CD4-positive, alpha-beta T cell treated with Interleukin-4 for 1 hour (primary cell): ENCODE measurements at regions not wholly inside any gene's neighbourhood (a gene's known extent, or its start where the extent isn't known, plus 50 kb on each side); places are given as distances from the start of the nearest gene placed in this dataset.

Source experiments
- DNase-seq, 2 donors: peaks; one replicate each; pipeline ENCODE4 v3.0.0-alpha.2; 2020 to 2022

- DNase-seq: no peak
Measured at GRCh38 chr3:111244760-111245159, 173.1 kb downstream of the NECTIN3 start.

- no peak for DNase-seq
Measured at GRCh38 chr3:111246967-111247760, 175.5 kb downstream of the NECTIN3 start.

GRCh38 chr3:111248406-111248805 is 176.8 kb downstream of the NECTIN3 start:
- DNase-seq: no peak

- no peak for DNase-seq
Measured at GRCh38 chr3:111249421-111249820, 177.8 kb downstream of the NECTIN3 start.

GRCh38 chr3:111252779-111253178 is 181.2 kb downstream of the NECTIN3 start:
- DNase-seq: no peak

- DNase-seq: no peak
Measured at GRCh38 chr3:111253733-111254132, 182.1 kb downstream of the NECTIN3 start.

GRCh38 chr3:111260878-111261277 is 189.3 kb downstream of the NECTIN3 start:
- peak in 1 of 2 donors; percentile 29 for DNase-seq

GRCh38 chr3:111269777-111270176 is 198.2 kb downstream of the NECTIN3 start:
- DNase-seq: no peak

- DNase-seq: no peak
Measured at GRCh38 chr3:111277226-111277625, 205.6 kb downstream of the NECTIN3 start.

- DNase-seq: no peak
Measured at GRCh38 chr3:111278959-111279358, 207.3 kb downstream of the NECTIN3 start.

- DNase-seq: no peak
Measured at GRCh38 chr3:111282024-111282423, 210.4 kb downstream of the NECTIN3 start.

- DNase-seq: no peak
Measured at GRCh38 chr3:111283165-111283564, 211.5 kb downstream of the NECTIN3 start.

GRCh38 chr3:111284503-111285183 is 213.0 kb downstream of the NECTIN3 start:
- DNase-seq: no peak

- DNase-seq: no peak
Measured at GRCh38 chr3:111285184-111285538, 213.5 kb downstream of the NECTIN3 start.

- no peak for DNase-seq
Measured at GRCh38 chr3:111285694-111286093, 214.1 kb downstream of the NECTIN3 start.

GRCh38 chr3:111286746-111287145 is 215.1 kb downstream of the NECTIN3 start:
- no peak for DNase-seq

- no peak for DNase-seq
Measured at GRCh38 chr3:111292117-111292516, 220.5 kb downstream of the NECTIN3 start.

GRCh38 chr3:111299192-111299615 is 227.6 kb downstream of the NECTIN3 start:
- no peak for DNase-seq

- DNase-seq: no peak
Measured at GRCh38 chr3:111301238-111301798, 229.7 kb downstream of the NECTIN3 start.

GRCh38 chr3:111302063-111302462 is 230.4 kb downstream of the NECTIN3 start:
- no peak for DNase-seq

- DNase-seq: no peak
Measured at GRCh38 chr3:111303760-111304159, 232.1 kb downstream of the NECTIN3 start.

- DNase-seq: no peak
Measured at GRCh38 chr3:111307676-111308075, 234.3 kb upstream of the CD96 start.

- DNase-seq: peak in 1 of 2 donors; percentile 14
Measured at GRCh38 chr3:111311126-111311525, 230.9 kb upstream of the CD96 start.

GRCh38 chr3:111311709-111312235 is 230.2 kb upstream of the CD96 start:
- peak in 1 of 2 donors; percentile 35 for DNase-seq
